Activated B cell treated with CpG ODN at 0.5 μM for 24 hours (primary cell): ENCODE measurements at regions not wholly inside any gene's neighbourhood (a gene's known extent, or its start where the extent isn't known, plus 50 kb on each side); places are given as distances from the start of the nearest gene placed in this dataset.
A peak's percentile ranks its signal among the peaks of the same experiment; 100 is the strongest.

Source experiments
- ATAC-seq: fragments of 200-7000 bp; cut with Tn5 transposase; one replicate; pipeline ENCODE4 v1.10.0; 2021; ENCODE audit warnings: low read depth, mild to moderate bottlenecking, moderate library complexity
- CTCF ChIA-PET: fragments of 350-600 bp; sonication (Branson Sonifier 250); formaldehyde crosslinking; loops from one replicate; lab custom pipeline; 2021; ENCODE audit warnings: antibody characterized with exemption; lab: Charles Lee
- POLR2A ChIA-PET: fragments of 350-600 bp; sonication (Branson Sonifier 250); formaldehyde crosslinking; loops from one replicate; lab custom pipeline; 2021; ENCODE audit warnings: antibody characterized with exemption; lab: Charles Lee
- DNase-seq: peaks from one replicate; pipeline ENCODE4 v3.0.0; 2022
- H3K27ac Mint-ChIP-seq: one replicate; pipeline ENCODE4 v1.8.0; 2020; ENCODE audit warnings: mixed read lengths
- H3K27me3 Mint-ChIP-seq: one replicate; pipeline ENCODE4 v1.8.0; 2021; ENCODE audit warnings: mixed read lengths
- H3K36me3 Mint-ChIP-seq: one replicate; pipeline ENCODE4 v1.8.0; 2021; ENCODE audit warnings: low read depth, mixed read lengths
- H3K4me1 Mint-ChIP-seq: one replicate; pipeline ENCODE4 v1.8.0; 2021; ENCODE audit warnings: mixed read lengths
- H3K4me3 Mint-ChIP-seq: one replicate; pipeline ENCODE4 v1.8.0; 2020; ENCODE audit warnings: mild to moderate bottlenecking, mixed read lengths
- H3K9me3 Mint-ChIP-seq: one replicate; pipeline ENCODE4 v1.8.0; 2020; ENCODE audit warnings: mixed read lengths
- CTCF ChIP-seq: fragments of 200-600 bp; IDR thresholded peaks from one replicate; pipeline ENCODE4 v1.8.0; 2022; ENCODE audit warnings: antibody characterized with exemption, mild to moderate bottlenecking
- intact Hi-C: fragments of 100-400 bp; cut with micrococcal nuclease; formaldehyde crosslinking; loops from one replicate; pipeline ENCODE4 v1.15.1; 2024

- no peak for TF ChIP-seq CTCF
- ATAC-seq (no peak), DNase-seq (no peak)
- Mint-ChIP-seq H3K4me3 (no peak overlapping the region), H3K9me3 (peaks cover 12% of the 10 kb centered on the region), H3K36me3 (no peaks in the 10 kb centered on the region), H3K4me1 (peaks cover 11% of the 10 kb centered on the region), H3K27ac (no peak overlapping the region), H3K27me3 (no peaks in the 10 kb centered on the region)
- intact Hi-C loops = no loop called here
- POLR2A ChIA-PET = no interaction called here
- CTCF ChIA-PET = no interaction called here
Observed at GRCh38 chr2:206368484-206368883, 74.8 kb upstream of the ADAM23 start.

- no peak for DNase-seq
- H3K9me3 Mint-ChIP-seq = peaks cover 13% of the 10 kb centered on the region
- H3K4me1 Mint-ChIP-seq = peaks cover 11% of the 10 kb centered on the region
- ChIA-PET CTCF (no interaction called here), POLR2A (no interaction called here)
- TF ChIP-seq CTCF = no peak
- no peak overlapping the region for H3K4me3 Mint-ChIP-seq
- peaks cover under 1% of the 10 kb centered on the region for H3K27me3 Mint-ChIP-seq
- no peak overlapping the region for H3K27ac Mint-ChIP-seq
- intact Hi-C loops = no loop called here
- no peaks in the 10 kb centered on the region for H3K36me3 Mint-ChIP-seq
- peak; percentile 21 for ATAC-seq
Observed at GRCh38 chr2:206368933-206369569, 74.3 kb upstream of the ADAM23 start.

GRCh38 chr2:206375956-206376355, 67.4 kb upstream of the ADAM23 start:
- H3K27me3 Mint-ChIP-seq = peaks cover 5% of the 10 kb centered on the region
- intact Hi-C loops = no loop called here
- ATAC-seq (no peak), DNase-seq (no peak)
- POLR2A ChIA-PET = no interaction called here
- no peak overlapping the region for H3K4me3 Mint-ChIP-seq
- no peaks in the 10 kb centered on the region for H3K36me3 Mint-ChIP-seq
- peaks cover 25% of the 10 kb centered on the region for H3K9me3 Mint-ChIP-seq
- TF ChIP-seq CTCF = no peak
- no peak overlapping the region for H3K27ac Mint-ChIP-seq
- no peaks in the 10 kb centered on the region for H3K4me1 Mint-ChIP-seq
- CTCF ChIA-PET = no interaction called here

- no peak overlapping the region for H3K4me3 Mint-ChIP-seq
- intact Hi-C loops = no loop called here
- H3K36me3 Mint-ChIP-seq = no peaks in the 10 kb centered on the region
- CTCF ChIA-PET = no interaction called here
- no peak for TF ChIP-seq CTCF
- peaks cover 16% of the 10 kb centered on the region for H3K9me3 Mint-ChIP-seq
- POLR2A ChIA-PET = no interaction called here
- no peak overlapping the region for H3K27ac Mint-ChIP-seq
- peaks cover 5% of the 10 kb centered on the region for H3K27me3 Mint-ChIP-seq
- no peaks in the 10 kb centered on the region for H3K4me1 Mint-ChIP-seq
- no peak for DNase-seq
- ATAC-seq = no peak
Observed at GRCh38 chr2:206378835-206379234, 64.5 kb upstream of the ADAM23 start.

- DNase-seq = no peak
- peaks cover 3% of the 10 kb centered on the region for H3K27me3 Mint-ChIP-seq
- H3K9me3 Mint-ChIP-seq = peaks cover 16% of the 10 kb centered on the region
- no peaks in the 10 kb centered on the region for H3K36me3 Mint-ChIP-seq
- ATAC-seq = no peak
- POLR2A ChIA-PET = no interaction called here
- intact Hi-C loops = no loop called here
- H3K4me1 Mint-ChIP-seq = no peaks in the 10 kb centered on the region
- CTCF ChIA-PET = no interaction called here
- no peak overlapping the region for H3K4me3 Mint-ChIP-seq
- H3K27ac Mint-ChIP-seq = no peak overlapping the region
- no peak for TF ChIP-seq CTCF
Observed at GRCh38 chr2:206379266-206379665, 64.1 kb upstream of the ADAM23 start.
